Iris pigment epithelial cell (primary cell): ENCODE measurements at regions not wholly inside any gene's neighbourhood (a gene's known extent, or its start where the extent isn't known, plus 50 kb on each side); places are given as distances from the start of the nearest gene placed in this dataset.

Experiments used
- DNase-seq: peaks from one replicate; pipeline ENCODE4 v3.0.0-alpha.2; 2011; ENCODE audit warnings: low read depth

DNA sequence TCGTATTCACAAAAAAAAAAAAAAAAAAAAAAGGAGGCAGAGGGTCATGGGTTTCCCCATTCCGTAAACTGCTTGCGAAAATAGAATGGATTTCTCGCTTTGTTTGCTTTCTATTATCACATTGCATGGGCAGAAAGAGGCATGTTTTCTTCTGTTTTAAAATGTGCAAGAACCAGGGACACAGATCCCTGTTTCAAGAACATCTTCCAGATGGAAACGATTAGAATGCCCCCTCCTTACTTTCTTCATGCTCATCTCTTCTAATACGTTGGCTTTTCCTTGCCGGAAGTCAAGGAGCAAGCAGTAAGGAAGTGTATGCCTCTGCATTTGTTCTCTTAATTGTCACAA lies 51.0 kb upstream of the ZNF516 start:
- peak; percentile 7 for DNase-seq

DNA sequence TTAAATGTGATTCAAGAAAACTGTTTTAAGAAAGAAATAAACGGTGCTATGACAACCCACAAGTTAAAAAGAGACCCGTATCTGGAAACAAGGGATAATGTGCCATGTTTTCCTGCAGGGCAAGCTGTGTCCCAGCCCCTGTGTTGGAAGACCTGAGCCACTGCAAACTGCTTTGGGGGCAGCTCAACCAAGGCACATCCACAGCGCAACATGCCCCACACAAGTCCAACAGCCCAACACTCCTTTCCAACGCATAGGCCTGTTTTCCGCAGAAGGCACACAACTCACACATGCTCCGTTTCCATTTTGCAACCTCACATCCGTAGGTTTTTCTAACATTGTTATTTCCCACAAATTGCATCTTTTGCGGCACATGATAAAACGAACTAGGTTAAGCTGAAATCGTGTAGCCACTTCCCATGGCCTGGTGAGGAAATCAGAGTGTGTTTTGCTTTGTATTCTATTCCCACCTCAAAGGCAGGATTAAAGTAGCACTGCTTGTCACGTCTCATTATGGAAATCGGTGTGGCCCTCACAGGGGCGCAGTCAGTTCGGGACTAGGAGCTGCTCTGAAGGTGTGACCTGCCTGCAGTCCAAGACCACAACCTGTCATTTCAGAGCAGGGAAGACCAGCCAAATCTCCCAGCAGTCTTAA lies 50.5 kb upstream of the ZNF516 start:
- DNase-seq, result no peak

DNA sequence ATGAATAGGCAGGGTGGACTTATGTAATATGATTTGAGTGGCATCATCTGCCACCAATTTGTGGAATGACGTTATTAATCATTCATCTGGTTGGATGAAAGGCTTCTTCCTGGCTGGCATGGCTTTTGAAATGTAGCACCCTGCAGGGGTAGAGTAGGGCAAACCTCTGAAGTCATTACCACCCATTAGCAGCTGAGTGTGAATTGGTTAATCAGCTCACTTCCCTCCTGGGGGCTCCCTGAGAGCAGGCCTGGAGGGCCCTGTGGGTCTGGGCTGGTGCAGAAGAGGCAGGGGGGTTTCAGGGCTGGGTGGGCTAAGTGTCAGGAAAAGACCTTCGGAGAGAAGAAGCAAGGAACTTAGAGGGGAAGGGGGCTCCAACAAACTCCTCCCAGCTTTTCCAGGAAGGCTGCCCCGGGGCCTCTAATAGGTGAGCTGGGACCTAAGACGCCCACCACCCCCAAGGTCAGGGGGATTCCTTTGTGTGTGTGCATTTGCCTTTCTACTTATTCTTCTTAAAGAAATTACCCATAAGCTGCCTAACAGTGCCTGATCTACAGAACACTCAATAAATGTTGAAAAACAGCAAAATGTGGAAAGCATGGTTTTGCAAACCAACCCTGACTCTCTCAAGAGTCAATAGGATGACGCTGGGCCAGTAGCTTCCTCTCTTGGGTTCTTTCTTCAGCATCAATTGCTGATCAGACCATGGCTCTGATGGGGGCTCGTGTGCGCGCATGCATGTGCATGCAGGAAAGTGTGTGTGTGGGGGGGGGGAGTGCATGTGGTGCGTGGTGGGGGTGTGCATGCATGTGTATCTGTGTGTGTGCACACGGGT lies 49.7 kb upstream of the ZNF516 start:
- DNase-seq, result no peak
